Pulmonary artery endothelial cell (primary cell): ENCODE measurements at regions not wholly inside any gene's neighbourhood (a gene's known extent, or its start where the extent isn't known, plus 50 kb on each side); places are given as distances from the start of the nearest gene placed in this dataset.
"Not testable (repeated sequence)": the region's sequence is repeated elsewhere in the genome, so short reads cannot be mapped to it uniquely, and the experiment has no call there.

Source experiments
- DNase-seq: peaks from one replicate; pipeline ENCODE4 v3.0.0-alpha.2; 2011; ENCODE audit warnings: low read depth, low spot score

DNA sequence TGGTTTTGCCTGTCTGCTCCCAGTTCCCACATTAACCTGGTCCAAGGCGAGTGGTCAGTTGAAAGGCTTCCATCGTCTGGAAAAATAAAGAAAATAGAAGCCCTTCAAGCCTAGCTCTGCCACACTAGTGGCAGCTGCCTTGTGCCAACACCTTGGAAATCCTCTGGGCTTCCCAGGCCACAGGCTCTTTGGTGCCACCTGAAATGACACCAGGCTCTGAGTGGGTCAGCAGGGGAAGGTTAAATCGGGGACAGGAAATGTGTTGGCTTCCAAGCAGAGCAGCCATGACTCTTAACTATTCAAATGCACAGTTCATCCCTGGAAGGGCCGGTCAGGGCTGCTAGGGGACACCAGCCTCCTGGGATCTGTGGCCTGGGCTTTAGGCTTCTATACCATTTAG lies 558.7 kb downstream of the MATN1 start:
- no peak for DNase-seq

DNA sequence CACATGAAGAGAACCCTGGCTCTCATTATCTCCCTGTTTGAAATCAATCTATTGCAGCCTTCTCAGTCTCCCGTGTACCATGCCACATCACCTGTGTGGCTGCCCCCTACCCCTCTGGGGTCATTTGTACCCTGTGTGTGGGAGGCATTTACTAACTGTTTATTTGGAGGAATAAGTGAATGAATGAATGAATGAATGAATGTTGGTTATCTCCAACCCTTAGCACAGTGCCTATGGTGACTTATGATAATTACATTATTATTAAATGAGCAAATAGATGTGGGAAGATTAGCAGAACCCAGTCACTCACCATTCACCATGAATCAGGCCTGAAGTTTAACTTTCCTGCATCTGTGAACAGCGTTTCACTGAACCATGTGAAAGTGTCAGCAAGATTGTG lies 560.8 kb downstream of the MATN1 start:
- DNase-seq = no peak

DNA sequence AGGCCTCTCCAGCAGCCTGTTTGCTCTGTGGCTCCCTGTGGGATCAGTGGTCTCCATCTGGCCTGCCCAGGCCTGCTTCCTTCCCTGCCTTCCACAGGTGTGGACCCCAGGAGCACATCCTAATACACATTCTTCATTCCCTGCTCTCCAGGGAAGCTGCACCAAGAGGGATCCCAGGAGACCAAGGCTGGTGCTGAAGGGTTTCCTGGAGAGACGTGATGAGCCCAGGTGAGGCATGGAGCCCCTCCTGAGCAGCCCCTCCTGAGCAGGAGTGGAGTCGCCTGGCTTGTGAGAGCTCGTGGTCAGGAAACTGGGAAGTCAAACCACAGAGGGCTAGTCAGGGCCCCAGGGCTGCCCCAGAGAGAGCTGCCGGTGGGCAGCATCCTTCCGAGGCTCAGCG lies 561.4 kb downstream of the MATN1 start:
- DNase-seq = no peak

DNA sequence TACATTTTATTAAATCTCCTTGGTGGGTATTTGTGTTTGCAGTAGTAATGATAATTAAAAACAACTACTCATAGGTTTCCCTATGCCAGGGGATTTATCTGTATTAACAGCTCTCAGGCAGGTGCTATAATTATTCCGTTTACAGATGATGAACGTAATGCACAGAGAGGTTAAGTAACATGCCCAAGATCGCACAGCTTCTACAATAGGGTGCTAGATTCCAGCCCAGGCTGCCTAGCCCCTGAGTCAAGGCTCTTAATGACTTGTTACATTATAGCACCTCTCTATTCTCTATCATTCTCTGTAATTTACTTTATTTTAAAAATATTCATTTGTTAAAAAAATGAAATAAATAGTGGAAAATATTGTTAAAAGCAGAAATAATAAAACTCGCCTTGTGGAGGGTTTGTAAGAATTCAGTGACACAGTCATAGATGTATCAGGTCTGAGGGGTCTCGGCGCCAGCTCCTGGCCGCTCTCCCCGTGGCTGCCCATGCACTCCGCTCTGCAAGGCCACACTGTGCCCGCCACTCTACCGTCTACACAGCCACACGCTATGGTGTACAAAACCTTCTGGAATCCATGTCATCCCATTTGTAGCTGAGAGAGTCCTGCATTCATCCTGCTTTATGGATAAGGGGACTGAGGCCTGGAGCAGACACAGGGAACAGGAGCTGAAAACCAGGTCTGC lies 562.2 kb downstream of the MATN1 start:
- DNase-seq = no peak

DNA sequence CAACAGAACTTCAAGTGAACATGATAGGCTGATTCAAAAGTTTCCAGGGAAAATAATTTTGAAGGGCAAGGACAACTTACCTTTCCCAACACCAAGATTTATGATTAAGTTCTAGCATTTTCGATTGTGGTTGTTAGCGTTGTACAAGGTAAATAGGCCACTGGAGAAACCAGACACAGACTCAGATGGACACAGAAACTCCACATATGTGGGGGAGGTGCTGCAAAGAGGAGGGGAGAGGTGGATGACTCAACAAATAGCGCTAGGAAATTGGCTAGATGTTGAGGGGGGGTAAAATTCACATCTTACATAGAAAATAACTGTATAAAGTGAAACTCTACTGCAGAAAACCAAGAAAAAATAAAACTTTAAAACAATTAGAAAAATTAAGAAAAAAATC lies 564.4 kb downstream of the MATN1 start:
- no peak for DNase-seq

DNA sequence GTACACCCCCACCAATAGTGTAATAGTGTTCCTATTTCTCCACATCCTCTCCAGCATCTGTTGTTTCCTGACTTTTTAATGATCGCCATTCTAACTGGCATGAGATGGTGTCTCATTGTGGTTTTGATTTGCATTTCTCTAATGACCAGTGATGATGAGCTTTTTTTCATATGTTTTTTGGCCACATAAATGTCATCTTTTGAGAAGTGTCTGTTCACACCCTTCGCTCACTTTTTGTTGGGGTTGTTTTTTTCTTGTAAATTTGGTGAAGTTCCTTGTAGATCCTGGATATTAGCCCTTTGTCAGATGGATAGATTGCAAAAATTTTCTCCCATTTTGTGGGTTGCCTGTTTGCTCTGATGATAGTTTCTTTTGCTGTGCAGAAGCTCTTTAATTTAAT lies 567.7 kb downstream of the MATN1 start:
- DNase-seq = not testable (repeated sequence)

DNA sequence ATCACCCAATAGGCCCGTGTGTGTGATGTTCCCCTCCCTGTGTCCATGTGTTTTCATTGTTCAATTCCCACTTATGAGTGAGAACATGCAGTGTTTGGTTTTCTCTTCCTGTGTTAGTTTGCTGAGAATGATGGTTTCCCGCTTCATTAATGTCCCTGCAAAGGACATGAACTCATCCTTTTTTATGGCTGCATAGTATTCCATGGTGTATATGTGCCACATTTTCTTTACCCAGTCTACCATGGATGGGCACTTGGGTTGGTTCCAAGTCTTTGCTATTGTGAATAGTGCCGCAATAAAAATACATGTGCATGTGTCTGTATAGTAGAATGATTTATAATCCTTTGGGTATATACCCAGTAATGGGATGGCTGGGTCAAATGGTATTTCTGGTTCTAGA lies 568.1 kb downstream of the MATN1 start:
- not testable (repeated sequence) for DNase-seq

DNA sequence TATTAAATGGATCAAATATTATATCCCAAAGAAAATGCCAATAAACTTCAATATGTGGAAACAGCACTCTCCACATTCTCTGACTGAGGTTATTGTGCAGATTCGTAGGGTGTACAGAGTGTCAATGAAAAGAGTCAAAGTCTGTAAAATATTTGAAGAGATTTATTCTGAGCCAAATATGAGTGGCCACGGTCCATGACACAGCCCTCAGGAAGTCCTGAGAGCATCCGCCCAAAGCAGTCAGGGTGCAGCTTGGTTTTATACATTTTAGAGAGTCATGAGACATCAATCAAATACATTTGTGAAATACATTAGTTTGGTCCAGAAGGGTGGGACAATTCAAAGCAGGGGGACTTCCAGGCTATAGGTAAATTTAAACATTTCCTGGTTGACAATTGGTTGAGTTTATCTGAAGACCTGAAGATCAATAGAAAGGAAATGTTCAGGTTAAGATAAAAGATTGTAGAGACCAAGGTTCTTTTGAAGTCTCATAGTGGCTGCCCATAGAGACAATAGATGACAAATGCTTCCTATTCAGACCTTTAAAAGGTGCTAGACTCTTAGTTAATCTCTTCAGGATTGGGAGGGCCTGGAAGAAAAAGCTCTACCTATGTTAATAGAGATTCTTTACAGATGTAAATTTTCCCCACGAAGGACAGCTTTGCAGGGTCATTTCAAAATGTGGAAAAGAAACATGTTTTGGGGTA lies 569.5 kb downstream of the MATN1 start:
- no peak for DNase-seq

DNA sequence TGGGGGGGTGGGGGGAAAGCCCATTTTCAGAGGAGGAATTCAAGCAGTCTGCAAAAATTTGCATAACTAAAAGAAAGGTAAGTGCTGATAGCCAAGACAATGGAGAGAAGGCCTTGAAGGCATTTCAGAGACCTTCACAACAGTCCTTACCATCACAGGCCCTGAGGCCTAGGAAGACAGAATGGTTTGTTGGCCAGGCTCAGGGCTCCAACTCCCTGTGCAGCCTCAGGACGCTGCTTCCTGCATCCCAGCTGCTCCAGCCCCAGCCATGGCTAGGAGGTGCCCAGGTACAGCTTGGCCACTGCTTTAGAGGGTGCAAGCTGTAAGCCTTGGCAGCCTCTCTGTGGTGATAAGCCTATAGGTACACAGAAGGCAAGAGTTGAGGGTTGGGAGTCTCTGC lies 571.6 kb downstream of the MATN1 start:
- no peak for DNase-seq

DNA sequence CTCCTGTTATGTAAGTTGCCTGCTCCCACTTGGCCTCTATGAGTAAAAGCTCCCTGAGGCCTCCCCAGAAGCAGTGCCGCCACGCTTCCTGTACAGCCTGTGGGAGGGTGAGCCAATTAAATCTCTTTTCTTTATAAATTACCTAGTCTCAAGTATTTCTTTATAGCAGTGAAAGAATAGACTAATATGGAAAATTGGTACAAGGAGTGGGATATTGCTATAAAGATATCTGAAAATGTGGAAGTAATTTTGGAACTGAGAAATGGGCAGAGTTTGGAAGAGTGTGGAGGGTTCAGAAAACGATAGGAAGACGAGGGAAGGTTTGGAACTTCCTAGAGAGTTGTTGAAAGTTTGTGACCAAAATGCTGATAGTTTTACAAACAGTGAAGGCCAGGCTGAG lies 572.3 kb downstream of the MATN1 start:
- no peak for DNase-seq

DNA sequence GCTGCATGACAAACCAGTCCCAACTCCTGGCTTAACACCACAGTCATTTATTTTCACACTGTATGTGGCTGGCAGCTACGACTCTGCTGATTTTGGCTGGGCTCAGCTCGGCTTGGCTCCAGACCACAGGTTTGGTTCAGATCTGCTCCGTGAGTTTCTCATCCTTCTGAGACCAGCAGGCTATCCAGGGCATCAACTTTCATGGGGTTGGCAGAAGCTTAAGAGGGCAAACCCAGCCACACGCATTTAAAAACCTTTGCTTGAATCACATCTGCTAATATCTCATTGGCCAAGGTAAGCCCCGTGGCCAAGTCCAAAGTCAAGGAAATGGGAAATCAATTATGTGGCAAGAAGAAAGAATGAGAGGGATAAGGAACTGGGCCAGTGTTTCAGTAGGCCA lies 574.2 kb downstream of the MATN1 start:
- no peak for DNase-seq

DNA sequence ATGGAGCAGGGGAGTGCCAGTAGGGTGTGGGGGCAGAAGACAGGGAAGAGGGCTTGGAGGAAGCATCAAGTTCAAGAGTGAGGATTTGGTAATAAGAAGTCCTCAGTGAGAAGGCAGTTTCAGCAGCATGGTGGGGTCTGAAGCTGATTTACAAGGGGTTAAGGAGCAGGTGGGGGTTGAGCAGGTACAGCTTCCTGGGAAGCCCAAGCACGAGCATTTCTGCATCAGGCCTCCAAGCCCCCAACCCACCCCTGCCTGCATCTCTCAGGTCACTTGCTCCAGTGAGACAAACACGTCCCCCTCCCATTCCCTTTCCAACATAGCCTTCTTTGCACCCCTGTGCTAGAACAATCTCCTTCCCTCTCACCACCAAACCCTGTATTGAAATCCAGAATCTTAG lies 574.7 kb downstream of the MATN1 start:
- DNase-seq = no peak

DNA sequence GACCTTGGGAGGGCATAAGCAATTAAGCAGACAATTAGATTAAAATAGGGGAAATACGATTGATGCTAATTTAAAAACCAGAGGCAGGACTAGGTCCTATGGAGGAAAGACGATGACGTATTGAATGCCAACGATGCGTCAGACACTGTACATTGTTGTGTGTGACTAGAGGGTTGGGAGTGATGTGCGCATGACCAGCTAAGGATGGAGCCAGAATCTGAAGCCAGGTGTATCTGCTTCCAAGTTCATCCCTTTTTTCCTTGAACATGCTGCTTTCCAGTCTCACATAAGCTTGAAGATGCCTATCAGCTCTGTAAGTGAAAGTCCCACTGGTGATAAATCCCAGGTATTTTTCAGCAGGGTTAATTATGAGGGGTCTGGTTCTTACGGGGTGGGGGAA lies 576.2 kb downstream of the MATN1 start:
- DNase-seq = no peak

DNA sequence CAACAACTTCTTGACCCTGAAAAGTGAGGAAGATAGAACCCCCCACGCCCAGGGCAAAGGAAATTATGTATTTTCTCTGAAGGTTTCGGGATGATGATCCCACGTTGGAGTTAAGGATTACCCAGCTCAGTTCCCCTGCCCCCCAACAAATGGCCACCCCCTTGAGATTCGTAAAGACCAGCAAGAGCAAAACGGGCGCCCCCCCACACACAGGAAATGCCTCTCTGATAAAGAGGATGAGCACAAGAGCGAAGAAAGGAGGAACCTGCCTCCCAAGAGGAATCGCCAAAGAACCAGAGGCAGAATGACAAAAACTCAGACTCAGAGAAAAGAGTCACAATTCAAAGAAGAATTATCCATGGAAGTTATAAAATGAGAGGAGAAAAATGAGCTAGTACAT lies 576.9 kb downstream of the MATN1 start:
- no peak for DNase-seq

DNA sequence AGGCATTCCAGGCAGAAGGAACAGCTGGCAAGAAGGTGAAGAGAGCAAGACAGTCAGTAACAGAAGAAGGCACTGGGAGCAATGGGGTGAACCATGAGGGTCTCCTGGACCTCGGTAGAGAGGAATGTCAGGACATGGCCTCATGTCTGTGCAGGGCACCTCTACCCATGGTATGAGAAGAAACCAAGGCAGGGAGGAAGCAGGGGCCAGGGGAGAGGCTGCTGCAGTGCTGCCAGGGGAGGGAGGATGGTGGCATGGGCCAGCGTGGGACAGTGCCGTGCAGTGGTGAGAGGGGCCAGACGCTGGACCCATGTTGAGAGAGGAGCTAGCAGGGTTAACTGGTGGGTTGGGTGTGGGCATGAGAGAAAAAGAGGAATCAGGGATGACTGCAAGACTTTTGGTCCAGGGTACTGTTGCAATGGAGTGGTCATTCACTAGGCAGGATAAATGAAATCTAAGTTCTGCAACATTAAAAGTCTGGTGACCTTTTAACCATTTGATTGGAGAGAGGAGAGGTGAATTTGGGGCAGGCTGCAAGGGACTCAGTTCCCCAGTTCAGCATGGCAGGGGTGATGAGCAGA lies 577.6 kb downstream of the MATN1 start:
- DNase-seq = no peak

DNA sequence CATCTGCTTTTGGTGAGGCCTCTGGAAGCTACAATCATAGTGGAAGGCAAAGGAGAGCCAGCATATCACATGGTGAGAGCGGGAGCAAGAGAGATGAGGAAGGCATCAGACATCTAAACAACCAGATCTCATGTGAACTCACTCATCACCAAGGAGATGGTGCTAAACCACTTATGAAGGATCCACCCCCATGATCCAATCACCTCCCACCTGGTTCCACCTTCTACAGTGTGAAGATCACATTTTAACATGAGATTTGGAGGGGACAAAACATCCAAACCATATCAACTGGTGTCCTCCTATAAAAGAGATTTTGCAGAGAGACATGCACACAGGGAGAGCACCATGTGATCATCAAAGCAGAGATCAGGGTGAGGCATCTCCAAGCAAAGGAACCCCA lies 578.6 kb downstream of the MATN1 start:
- no peak for DNase-seq

DNA sequence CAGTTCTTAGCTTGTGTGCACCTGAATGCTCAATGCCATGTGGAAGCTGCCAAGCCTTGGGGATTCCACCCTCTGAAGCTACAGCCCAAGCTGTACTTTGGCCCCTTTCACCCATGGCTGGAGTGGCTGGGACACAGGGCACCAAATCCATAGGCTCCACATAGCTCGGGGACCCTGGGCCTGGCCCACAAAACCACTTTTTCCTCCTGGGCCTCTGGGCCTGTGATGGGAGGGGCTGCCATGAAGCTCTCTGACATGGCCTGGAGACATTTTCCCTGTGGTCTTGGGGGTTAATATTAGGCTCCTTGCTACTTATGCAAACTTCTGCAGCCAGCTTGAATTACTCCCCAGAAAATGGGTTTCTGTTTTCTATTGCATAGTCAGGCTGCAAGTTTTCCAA lies 579.9 kb downstream of the MATN1 start:
- no peak for DNase-seq

DNA sequence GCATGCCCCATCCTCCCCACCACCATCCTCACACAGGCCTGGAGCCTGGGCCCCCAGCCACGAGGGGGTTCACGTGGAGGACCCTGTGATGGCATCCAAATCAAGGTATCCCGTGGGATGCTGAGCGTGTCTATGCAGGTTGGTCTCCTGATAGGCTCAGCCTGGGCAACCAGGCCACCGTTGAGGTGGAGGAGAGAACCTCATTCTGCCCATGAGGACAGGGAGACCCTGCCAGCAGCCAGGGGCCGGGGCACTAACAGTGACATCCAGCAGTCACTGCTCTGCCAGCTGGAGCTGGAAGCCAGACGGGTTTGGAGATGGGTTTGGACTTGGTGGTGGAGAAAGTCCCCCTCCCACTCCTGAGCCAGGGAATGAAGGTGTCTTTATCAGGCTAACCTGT lies 582.8 kb downstream of the MATN1 start:
- DNase-seq = no peak

DNA sequence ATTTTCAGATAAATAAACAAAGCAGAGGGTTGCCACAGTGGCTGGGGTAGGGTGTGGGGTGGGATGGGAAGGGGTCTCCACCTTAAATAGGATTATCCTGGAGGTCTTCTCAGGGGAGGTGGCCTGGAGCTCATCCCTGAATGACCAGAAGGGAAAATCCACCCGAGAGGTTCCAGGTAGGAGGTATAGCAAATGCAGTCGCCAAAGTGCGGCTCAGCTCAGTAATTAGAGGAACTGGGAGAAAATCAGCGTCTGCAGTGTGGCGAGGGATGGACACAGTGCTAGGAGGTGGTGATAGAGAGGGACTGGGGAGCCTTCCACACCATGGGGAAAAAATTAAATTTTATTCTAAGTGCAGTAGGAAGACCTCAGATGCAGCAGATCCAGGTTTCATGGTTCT lies 584.5 kb downstream of the MATN1 start:
- DNase-seq = no peak

DNA sequence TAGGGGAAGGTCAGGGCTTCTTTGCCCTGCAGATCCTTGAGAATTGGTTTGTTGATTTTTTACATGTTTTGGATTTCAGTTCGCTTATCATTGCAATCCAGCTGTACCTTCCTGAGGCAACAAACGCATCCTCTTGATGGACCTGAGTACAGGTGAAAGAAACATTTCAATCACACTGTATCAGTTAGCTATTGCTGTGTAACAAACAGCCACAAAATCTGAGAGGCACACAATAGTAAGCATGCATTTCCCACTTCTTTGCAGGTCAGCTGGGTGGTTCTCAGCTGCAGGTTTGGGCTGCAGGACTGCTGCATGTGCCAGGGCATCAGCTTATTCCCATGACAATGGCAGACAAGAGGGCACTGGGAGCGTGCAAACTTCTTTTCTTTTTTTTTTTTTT lies 586.4 kb downstream of the MATN1 start:
- no peak for DNase-seq

DNA sequence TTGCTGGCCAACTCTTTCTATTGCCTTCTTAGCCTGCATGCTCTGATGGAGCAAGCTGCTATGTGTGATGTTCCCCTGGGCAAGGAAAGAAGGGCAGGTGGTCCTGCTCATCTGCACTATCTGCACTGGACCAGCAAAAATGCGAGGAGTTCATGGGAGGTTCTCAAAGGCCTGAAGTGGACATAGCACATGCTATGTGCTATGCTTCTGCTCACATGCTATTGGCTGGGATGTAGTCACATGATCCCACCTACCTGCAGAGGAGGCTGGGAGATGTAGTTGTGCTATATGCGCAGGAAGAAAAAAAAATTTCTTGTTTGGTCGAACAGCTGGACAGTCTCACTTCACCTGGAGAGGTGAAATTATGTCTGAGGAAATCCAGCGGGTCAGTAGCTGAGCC lies 587.7 kb downstream of the MATN1 start:
- DNase-seq = no peak

DNA sequence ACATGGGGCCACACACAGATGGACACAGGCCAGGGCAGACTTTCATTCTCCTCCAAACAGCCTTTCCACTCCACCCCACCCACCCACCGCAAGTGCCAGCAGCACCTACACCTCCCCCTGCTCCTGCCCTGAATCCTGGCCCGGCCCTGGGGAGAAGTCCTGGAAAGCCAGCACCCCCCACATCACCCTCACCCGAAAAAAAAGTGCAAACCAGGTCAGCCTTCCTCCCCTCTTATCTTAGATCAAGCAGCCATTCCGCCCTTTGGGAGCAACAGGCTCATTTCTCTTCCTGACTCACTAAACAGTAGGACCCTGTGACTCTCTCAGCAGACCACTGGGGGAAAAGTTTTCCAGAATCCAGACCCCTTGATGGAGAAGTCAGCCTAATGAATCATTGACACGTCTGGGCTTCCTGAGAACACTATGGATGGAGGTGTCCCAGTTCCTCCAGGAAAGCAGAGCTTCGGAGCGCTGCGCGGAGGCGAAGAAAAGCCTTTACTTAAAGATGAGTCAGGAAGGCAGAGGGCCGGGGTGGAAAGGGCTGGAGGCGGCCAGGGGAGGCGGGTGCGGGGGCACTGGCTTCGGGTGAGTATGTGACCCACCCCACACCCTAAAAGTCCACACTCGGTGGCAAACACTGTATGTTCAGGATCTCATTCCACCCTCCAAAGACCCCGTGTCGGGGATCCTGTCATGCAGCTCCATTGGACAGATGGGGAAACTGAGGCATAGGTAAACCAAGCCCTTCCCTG lies 588.7 kb downstream of the MATN1 start:
- no peak for DNase-seq
